HepG2 (cell line): ENCODE measurements at regions not wholly inside any gene's neighbourhood (a gene's known extent, or its start where the extent isn't known, plus 50 kb on each side); places are given as distances from the start of the nearest gene placed in this dataset.
A peak's percentile ranks its signal among the peaks of the same experiment; 100 is the strongest.

ENCODE experiments used
- AGO1 ChIP-seq: fragments of 200-400 bp; formaldehyde crosslinking; IDR thresholded peaks from 2 replicates; pipeline ENCODE4 v1.6.1; 2017; ENCODE audit warnings: mild to moderate bottlenecking, low read depth, low read length, moderate library complexity; ENCODE audit not compliant: poor library complexity, severe bottlenecking
- ASH2L ChIP-seq: fragments of 300-600, 200-600 bp; sonication (generic); IDR thresholded peaks from 2 replicates; pipeline ENCODE4 v1.7.0; 2017; ENCODE audit warnings: low read depth, mild to moderate bottlenecking, moderate library complexity, mixed read lengths, low read length; ENCODE audit not compliant: insufficient read length
- HHEX ChIP-seq: IDR thresholded peaks from 2 replicates; pipeline ENCODE4 v1.6.1; 2016; ENCODE audit warnings: control low read depth
- IRF1 ChIP-seq: sonication (generic); formaldehyde crosslinking; IDR thresholded peaks from 2 replicates; pipeline ENCODE4 v1.4.0; 2020; ENCODE audit warnings: low read depth, mild to moderate bottlenecking, missing genetic modification reagents
- MLX ChIP-seq: IDR thresholded peaks from 2 replicates; pipeline ENCODE4 v1.6.1; 2016
- MZF1 ChIP-seq: sonication (generic); formaldehyde crosslinking; IDR thresholded peaks from 2 replicates; pipeline ENCODE4 v1.8.1; 2023; ENCODE audit warnings: mild to moderate bottlenecking, missing genetic modification reagents, borderline replicate concordance
- NCOA2 ChIP-seq: sonication (generic); formaldehyde crosslinking; IDR thresholded peaks from 2 replicates; pipeline ENCODE4 v1.8.0; 2022; ENCODE audit warnings: inconsistent platforms
- RCOR2 ChIP-seq: IDR thresholded peaks from 2 replicates; pipeline ENCODE4 v1.6.1; 2016; ENCODE audit warnings: missing biosample characterization, missing genetic modification reagents
- SALL1 ChIP-seq: sonication (generic); formaldehyde crosslinking; IDR thresholded peaks from 2 replicates; pipeline ENCODE4 v1.8.0; 2022; ENCODE audit warnings: mild to moderate bottlenecking, missing genetic modification reagents
- SMC3 ChIP-seq: IDR thresholded peaks from 2 replicates; pipeline ENCODE4 v1.6.1; 2011; ENCODE audit warnings: low read length, improper control_type of control experiment
- SNAPC4 ChIP-seq: sonication (generic); formaldehyde crosslinking; IDR thresholded peaks from 2 replicates; pipeline ENCODE4 v1.4.0; 2020; ENCODE audit warnings: mild to moderate bottlenecking, missing genetic modification reagents
- TEAD3 ChIP-seq: optimal IDR thresholded peaks from 2 replicates; pipeline ENCODE3; 2016; ENCODE audit warnings: borderline replicate concordance
- THAP8 ChIP-seq: sonication (generic); formaldehyde crosslinking; IDR thresholded peaks from 2 replicates; pipeline ENCODE4 v1.5.1; 2020; ENCODE audit warnings: missing genetic modification reagents, mild to moderate bottlenecking, borderline replicate concordance
- ZFP36 ChIP-seq: fragments of 150-350 bp; IDR thresholded peaks from 2 replicates; pipeline ENCODE4 v1.6.1; 2018; ENCODE audit warnings: borderline replicate concordance, low read length, low read depth; ENCODE audit not compliant: partially characterized antibody
- ZIK1 ChIP-seq: sonication (generic); formaldehyde crosslinking; IDR thresholded peaks from 2 replicates; pipeline ENCODE4 v1.5.0; 2020; ENCODE audit warnings: mild to moderate bottlenecking, low read depth, missing genetic modification reagents, borderline replicate concordance
- ZNF10 ChIP-seq: sonication (generic); formaldehyde crosslinking; IDR thresholded peaks from 2 replicates; pipeline ENCODE4 v1.4.0; 2020; ENCODE audit warnings: mild to moderate bottlenecking, low read depth, missing genetic modification reagents, borderline replicate concordance
- ZNF513 ChIP-seq: sonication (generic); formaldehyde crosslinking; conservative IDR thresholded peaks from 2 replicates; pipeline ENCODE4 v1.5.0; 2020; ENCODE audit warnings: missing genetic modification reagents
- ZNF766 ChIP-seq: sonication (generic); formaldehyde crosslinking; IDR thresholded peaks from 2 replicates; pipeline ENCODE4 v1.5.0; 2020; ENCODE audit warnings: missing genetic modification reagents, borderline replicate concordance
- ZNF790 ChIP-seq: sonication (generic); formaldehyde crosslinking; IDR thresholded peaks from 2 replicates; pipeline ENCODE4 v1.8.0; 2022; ENCODE audit warnings: missing genetic modification reagents, mild to moderate bottlenecking, borderline replicate concordance
- ZSCAN20 ChIP-seq: sonication (generic); formaldehyde crosslinking; IDR thresholded peaks from 2 replicates; pipeline ENCODE4 v1.4.0; 2020; ENCODE audit warnings: missing genetic modification reagents, mild to moderate bottlenecking, borderline replicate concordance

GRCh38 chr6:137313928-137314855 is 95.0 kb upstream of the IFNGR1 start (continued):
- TF ChIP-seq ZFP36 (peak; percentile 11), ASH2L (no peak), MZF1 (CRISPR knock-in tag) (no peak), ZNF790 (CRISPR knock-in tag) (no peak), SNAPC4 (no peak), SMC3 (peak; percentile 97), ZNF513 (no peak), ZNF766 (CRISPR knock-in tag) (no peak), ZIK1 (no peak), HHEX (CRISPR knock-in tag) (no peak), SALL1 (CRISPR knock-in tag) (0 out of 2 replicates have a peak, but pooled peaks have one; percentile 16), THAP8 (no peak), ZSCAN20 (CRISPR knock-in tag) (no peak), ZNF10 (CRISPR knock-in tag) (no peak), TEAD3 (peak; percentile 67), MLX (CRISPR knock-in tag) (no peak), RCOR2 (CRISPR knock-in tag) (peak; percentile 14; the same call in 1 of the 2 replicates), NCOA2 (CRISPR knock-in tag) (no peak), IRF1 (no peak), AGO1 (no peak)
